GM12878 (cell line): ENCODE measurements at regions not wholly inside any gene's neighbourhood (a gene's known extent, or its start where the extent isn't known, plus 50 kb on each side); places are given as distances from the start of the nearest gene placed in this dataset.
"Not testable (repeated sequence)": the region's sequence is repeated elsewhere in the genome, so short reads cannot be mapped to it uniquely, and the experiment has no call there.

ENCODE experiments used
- ATAC-seq: fragments of 200-7000 bp; cut with Tn5 transposase; 3 replicates; pipeline ENCODE4 v1.9.1; 2020; ENCODE audit warnings: mild to moderate bottlenecking, moderate library complexity
- BruUV-seq: library from RNA; stranded (reverse); fragments of 400-500 nt; replicated peaks from 2 replicates; lab custom pipeline; 2021; lab: Mats Ljungman, UMichigan
- CTCF ChIA-PET: fragments of 300-600 bp; sonication (Branson Sonifier 250); formaldehyde crosslinking; extraction: SDS; loops from one replicate; lab custom pipeline; 2021; ENCODE audit warnings: inconsistent platforms; lab: Yijun Ruan, JAX
- POLR2A ChIA-PET: fragments of 350-600 bp; formaldehyde crosslinking; extraction: SDS; loops from one replicate; lab custom pipeline; 2021; ENCODE audit warnings: inconsistent platforms; lab: Charles Lee
- RAD21 ChIA-PET: fragments of 300-600 bp; sonication (Branson Sonifier 250); formaldehyde crosslinking; loops from one replicate; lab custom pipeline; 2023; ENCODE audit warnings: antibody characterized with exemption; ENCODE audit not compliant: unreplicated experiment; lab: Charles Lee
- SMC1A ChIA-PET: fragments of 300-600 bp; sonication (Branson Sonifier 250); formaldehyde crosslinking; loops from one replicate; lab custom pipeline; 2023; ENCODE audit not compliant: unreplicated experiment, uncharacterized antibody; lab: Charles Lee
- DNase-seq: peaks from one replicate; pipeline ENCODE4 v3.0.0-alpha.2; 2011; ENCODE audit warnings: low read depth, low spot score
- FAIRE-seq: peaks from 3 replicates; lab custom pipeline; 2011; peaks lifted over from hg19 to GRCh38; lab: Jason Lieb, UNC
- H2AFZ ChIP-seq: 2 replicates; pipeline ENCODE4 v1.6.0; 2011; ENCODE audit warnings: low read depth, low read length, control low read depth; ENCODE audit not compliant: control insufficient read depth
- H3K27ac ChIP-seq: 2 replicates; pipeline ENCODE4 v1.5.1; 2011; ENCODE audit warnings: control low read depth; ENCODE audit not compliant: control insufficient read depth, insufficient read depth
- H3K27me3 ChIP-seq, 2 experiments: replicated peaks in 1 of 2; 2 replicates each; pipeline versions ENCODE4 v1.6.0 to v1.6.1; 2011; ENCODE audit warnings: low read length in 1 of 2; ENCODE audit not compliant: control insufficient read depth in 2 of 2, insufficient read depth in 2 of 2
- H3K36me3 ChIP-seq, 2 experiments: 2 replicates each; pipeline ENCODE4 v1.5.1; 2011; ENCODE audit warnings: low read length in 1 of 2; ENCODE audit not compliant: control insufficient read depth in 2 of 2, insufficient read depth in 2 of 2
- H3K4me1 ChIP-seq: 2 replicates; pipeline ENCODE4 v1.6.1; 2011; ENCODE audit warnings: mild to moderate bottlenecking, low read length, moderate library complexity, mixed read lengths; ENCODE audit not compliant: control insufficient read depth, insufficient read depth
- H3K4me2 ChIP-seq: 2 replicates; pipeline ENCODE4 v1.6.0; 2011; ENCODE audit warnings: control low read depth; ENCODE audit not compliant: control insufficient read depth, insufficient read depth
- H3K4me3 ChIP-seq: fragments of 200-600 bp; sonication (generic); 2 replicates; pipeline ENCODE4 v1.5.1; 2016
- H3K79me2 ChIP-seq: 2 replicates; pipeline ENCODE4 v1.6.0; 2011; ENCODE audit warnings: low read length; ENCODE audit not compliant: control insufficient read depth, insufficient read depth
- H3K9ac ChIP-seq: 2 replicates; pipeline ENCODE4 v1.8.0; 2011; ENCODE audit warnings: low read length, control low read depth, mixed read lengths; ENCODE audit not compliant: control insufficient read depth, insufficient read depth
- H3K9me3 ChIP-seq: replicated peaks from 3 replicates; pipeline ENCODE4 v1.5.1; 2011; ENCODE audit warnings: mild to moderate bottlenecking, low read length; ENCODE audit not compliant: control insufficient read depth, insufficient read depth
- H4K20me1 ChIP-seq: 2 replicates; pipeline ENCODE4 v1.6.0; 2011; ENCODE audit not compliant: control insufficient read depth, insufficient read depth
- HDGF ChIP-seq: fragments of 450-650 bp; IDR thresholded peaks from 2 replicates; pipeline ENCODE4 v1.6.1; 2016; ENCODE audit warnings: antibody characterized with exemption
- SUZ12 ChIP-seq: fragments of 200-600 bp; sonication (generic); IDR thresholded peaks from one replicate; pipeline ENCODE4 v1.6.1; 2018; ENCODE audit warnings: antibody characterized with exemption, mild to moderate bottlenecking; ENCODE audit not compliant: unreplicated experiment
- WGBS: methylation state at CpG from one replicate; pipeline ENCODE4 v1.1.6; 2016; ENCODE audit warnings: low lambda C conversion rate; ENCODE audit not compliant: insufficient replicate concordance, insufficient coverage; ENCODE audit errors: missing lambda C conversion rate; 5-methylcytosine and 5-hydroxymethylcytosine counted together
- in situ Hi-C: fragments of 300-500 bp; cut with MboI; formaldehyde crosslinking; loops from 9 replicates; pipeline ENCODE4 v1.14.3; 2018; ENCODE audit warnings: mixed read lengths
- intact Hi-C: fragments of 100-400 bp; cut with micrococcal nuclease; formaldehyde crosslinking; loops from one replicate; pipeline ENCODE4 v1.14.2; 2022; ENCODE audit not compliant: unreplicated experiment

GRCh38 chr22:25282671-25283561 lies 63.5 kb downstream of the CRYBB2 start:
- no peaks in the 10 kb centered on the region for H4K20me1 ChIP-seq
- RAD21 ChIA-PET, result no interaction called here
- H3K9ac ChIP-seq, result no peak overlapping the region

GRCh38 chr22:25288481-25288880 lies 69.0 kb downstream of the CRYBB2 start:
- DNase-seq, FAIRE-seq, H3K27ac ChIP-seq, H3K4me3 ChIP-seq, H3K4me1 ChIP-seq, H3K9ac ChIP-seq, SMC1A ChIA-PET, H2AFZ ChIP-seq, ATAC-seq, intact Hi-C loops, in situ Hi-C loops, RAD21 ChIA-PET, H3K36me3 ChIP-seq, H4K20me1 ChIP-seq, H3K4me2 ChIP-seq, H3K79me2 ChIP-seq, CTCF ChIA-PET, BruUV-seq, H3K9me3 ChIP-seq, POLR2A ChIA-PET, H3K27me3 ChIP-seq: not testable (repeated sequence)
- 20% methylated on average over 5 of the region's 5 CpGs for WGBS

More at GRCh38 chr22:25282671-25283561, 63.5 kb downstream of the CRYBB2 start:
- in situ Hi-C loops (no loop called here), intact Hi-C loops (no loop called here)
- H3K4me1 ChIP-seq, result no peaks in the 10 kb centered on the region
- H2AFZ ChIP-seq, result no peak overlapping the region
- CTCF ChIA-PET, result interaction anchor here (0.6 kb wide), 1 partner anchor 52 kb away, joined by 3 read pairs; no protein-coding TSS in a partner anchor
- H3K36me3 ChIP-seq, result no peaks in the 10 kb centered on the region
- SMC1A ChIA-PET, result no interaction called here
- no peak overlapping the region for H3K4me2 ChIP-seq
- no peaks in the 10 kb centered on the region for H3K79me2 ChIP-seq
- no peak overlapping the region for H3K27ac ChIP-seq
- DNase-seq, result no peak
- ATAC-seq, result no peak
- no peak for FAIRE-seq
- POLR2A ChIA-PET, result no interaction called here
- no peaks in the 10 kb centered on the region for H3K9me3 ChIP-seq
- peak; percentile 0 for TF ChIP-seq SUZ12
- TF ChIP-seq HDGF, result no peak
- 2% methylated on average over 56 of the region's 91 CpGs for WGBS
- H3K4me3 ChIP-seq, result no peak overlapping the region
- H3K27me3 ChIP-seq, result peaks cover 5 to 7% of the 10 kb centered on the region in 2 experiments; a peak in 3 of 4 replicates
- BruUV-seq, result no TSS peak

GRCh38 chr22:25301912-25302311 lies 82.5 kb downstream of the CRYBB2 start:
- H3K27ac ChIP-seq, H3K9ac ChIP-seq, H3K79me2 ChIP-seq, RAD21 ChIA-PET, FAIRE-seq, ATAC-seq, H3K4me2 ChIP-seq, CTCF ChIA-PET, H3K4me3 ChIP-seq, H3K27me3 ChIP-seq, H3K4me1 ChIP-seq, SMC1A ChIA-PET, DNase-seq, H2AFZ ChIP-seq, H3K9me3 ChIP-seq, H3K36me3 ChIP-seq, POLR2A ChIA-PET, BruUV-seq, H4K20me1 ChIP-seq, in situ Hi-C loops: not testable (repeated sequence)
- intact Hi-C loops, result loop anchor here (5.0 kb wide), 1 partner anchor 305 kb away; no protein-coding TSS in a partner anchor
- WGBS, result 38% methylated on average over 3 of the region's 4 CpGs
